ENCODE measurements at regions not wholly inside any gene's neighbourhood (a gene's known extent, or its start where the extent isn't known, plus 50 kb on each side); places are given as distances from the start of the nearest gene placed in this dataset.
"Not testable (repeated sequence)": the region's sequence is repeated elsewhere in the genome, so short reads cannot be mapped to it uniquely, and the experiment has no call there.

GRCh38 chr3:102025606-102026270 lies 176.4 kb downstream of the NFKBIZ start:
- TF ChIP-seq POLR2A (IDR thresholded peaks at IDR 0.05; ENCODE audit: low read length), result no peak
- no peak for TF ChIP-seq GATA1 (IDR thresholded peaks at IDR 0.05; ENCODE audit: low read depth, low read length)
- no peak for DNase-seq

- no peak for DNase-seq
- TF ChIP-seq GATA1 (IDR thresholded peaks at IDR 0.05; ENCODE audit: low read depth, low read length) (no peak), POLR2A (IDR thresholded peaks at IDR 0.05; ENCODE audit: low read length) (no peak)
Observed at GRCh38 chr3:102026656-102027055, 177.3 kb downstream of the NFKBIZ start.

GRCh38 chr3:102030661-102031060 lies 181.3 kb downstream of the NFKBIZ start:
- TF ChIP-seq GATA1 (IDR thresholded peaks at IDR 0.05; ENCODE audit: low read depth, low read length) (no peak), POLR2A (IDR thresholded peaks at IDR 0.05; ENCODE audit: low read length) (no peak)
- DNase-seq, result no peak

GRCh38 chr3:102031834-102032233 lies 182.5 kb downstream of the NFKBIZ start:
- TF ChIP-seq GATA1 (IDR thresholded peaks at IDR 0.05; ENCODE audit: low read depth, low read length), result no peak
- TF ChIP-seq POLR2A (IDR thresholded peaks at IDR 0.05; ENCODE audit: low read length), result no peak
- no peak for DNase-seq

GRCh38 chr3:102032491-102033383 lies 183.4 kb downstream of the NFKBIZ start:
- no peak for TF ChIP-seq POLR2A (IDR thresholded peaks at IDR 0.05; ENCODE audit: low read length)
- TF ChIP-seq GATA1 (IDR thresholded peaks at IDR 0.05; ENCODE audit: low read depth, low read length), result no peak
- DNase-seq, result no peak

GRCh38 chr3:102034639-102035451 lies 185.5 kb downstream of the NFKBIZ start:
- no peak for DNase-seq
- no peak for TF ChIP-seq GATA1 (IDR thresholded peaks at IDR 0.05; ENCODE audit: low read depth, low read length)
- TF ChIP-seq POLR2A (IDR thresholded peaks at IDR 0.05; ENCODE audit: low read length), result no peak

- DNase-seq, result no peak
Observed at GRCh38 chr3:102036017-102036416, 186.7 kb downstream of the NFKBIZ start.

GRCh38 chr3:102036472-102036871 lies 187.2 kb downstream of the NFKBIZ start:
- no peak for TF ChIP-seq GATA1 (IDR thresholded peaks at IDR 0.05; ENCODE audit: low read depth, low read length)
- TF ChIP-seq POLR2A (IDR thresholded peaks at IDR 0.05; ENCODE audit: low read length), result no peak
- DNase-seq, result no peak

More at GRCh38 chr3:102036017-102036416, 186.7 kb downstream of the NFKBIZ start:
- TF ChIP-seq GATA1 (IDR thresholded peaks at IDR 0.05; ENCODE audit: low read depth, low read length) (no peak), POLR2A (IDR thresholded peaks at IDR 0.05; ENCODE audit: low read length) (no peak)

- no peak for DNase-seq
- TF ChIP-seq GATA1 (IDR thresholded peaks at IDR 0.05; ENCODE audit: low read depth, low read length) (no peak), POLR2A (IDR thresholded peaks at IDR 0.05; ENCODE audit: low read length) (no peak)
Observed at GRCh38 chr3:102037209-102037608, 187.9 kb downstream of the NFKBIZ start.

GRCh38 chr3:102037791-102038190 lies 188.5 kb downstream of the NFKBIZ start:
- TF ChIP-seq POLR2A (IDR thresholded peaks at IDR 0.05; ENCODE audit: low read length) (no peak), GATA1 (IDR thresholded peaks at IDR 0.05; ENCODE audit: low read depth, low read length) (no peak)

GRCh38 chr3:102038477-102039142 lies 189.3 kb downstream of the NFKBIZ start:
- DNase-seq, result no peak
- no peak for TF ChIP-seq POLR2A (IDR thresholded peaks at IDR 0.05; ENCODE audit: low read length)
- TF ChIP-seq GATA1 (IDR thresholded peaks at IDR 0.05; ENCODE audit: low read depth, low read length), result no peak

More at GRCh38 chr3:102037791-102038190, 188.5 kb downstream of the NFKBIZ start:
- DNase-seq, result no peak

- not testable (repeated sequence) for DNase-seq
Observed at GRCh38 chr3:102040144-102040543, 190.8 kb downstream of the NFKBIZ start.

- TF ChIP-seq POLR2A (IDR thresholded peaks at IDR 0.05; ENCODE audit: low read length) (no peak), GATA1 (IDR thresholded peaks at IDR 0.05; ENCODE audit: low read depth, low read length) (no peak)
- no peak for DNase-seq
Observed at GRCh38 chr3:102053375-102053989, 204.2 kb downstream of the NFKBIZ start.

Data from erythroblast (primary cell).